ENCODE measurements at regions not wholly inside any gene's neighbourhood (a gene's known extent, or its start where the extent isn't known, plus 50 kb on each side); places are given as distances from the start of the nearest gene placed in this dataset.

- ATAC-seq (no peak), DNase-seq (no peak)
- Mint-ChIP-seq H3K36me3 (no peaks in the 10 kb centered on the region), H3K4me1 (peaks cover 0 to 6% (median 0%) of the 10 kb centered on the region in 4 donors), H3K27ac (no peak overlapping the region), H3K9me3 (peaks cover 0 to 8% (median 0%) of the 10 kb centered on the region in 9 donors), H3K27me3 (no peaks in the 10 kb centered on the region), H3K4me3 (no peak overlapping the region)
- POLR2A ChIA-PET = no interaction called here
These were observed 997.4 kb upstream of the PRKX start for GRCh38 chrX:4710618-4711433.

- Mint-ChIP-seq H3K27me3 (no peaks in the 10 kb centered on the region), H3K36me3 (no peaks in the 10 kb centered on the region), H3K4me1 (peaks cover 0 to 6% (median 0%) of the 10 kb centered on the region in 4 donors), H3K27ac (no peak overlapping the region), H3K4me3 (no peak overlapping the region), H3K9me3 (peaks cover 0 to 5% (median 0%) of the 10 kb centered on the region in 9 donors)
- ATAC-seq (no peak), DNase-seq (no peak)
- POLR2A ChIA-PET = no interaction called here
These were observed 995.7 kb upstream of the PRKX start for GRCh38 chrX:4708970-4709760.

GRCh38 chrX:4706961-4707360 is 993.5 kb upstream of the PRKX start:
- DNase-seq (no peak), ATAC-seq (no peak)
- Mint-ChIP-seq H3K9me3 (peaks cover 0 to 5% (median 0%) of the 10 kb centered on the region in 9 donors), H3K27ac (no peak overlapping the region), H3K4me3 (no peak overlapping the region), H3K27me3 (no peaks in the 10 kb centered on the region), H3K36me3 (no peaks in the 10 kb centered on the region), H3K4me1 (peaks cover 0 to 6% (median 0%) of the 10 kb centered on the region in 4 donors)
- POLR2A ChIA-PET = no interaction called here

- DNase-seq (no peak), ATAC-seq (no peak)
- Mint-ChIP-seq H3K36me3 (no peaks in the 10 kb centered on the region), H3K4me1 (no peaks in the 10 kb centered on the region), H3K4me3 (no peak overlapping the region), H3K9me3 (peaks cover 0 to 13% (median 0%) of the 10 kb centered on the region in 9 donors), H3K27ac (no peak overlapping the region), H3K27me3 (no peaks in the 10 kb centered on the region)
- POLR2A ChIA-PET = no interaction called here
These were observed 977.1 kb upstream of the PRKX start for GRCh38 chrX:4690521-4690920.

- POLR2A ChIA-PET = no interaction called here
- no peak overlapping the region for H3K27ac Mint-ChIP-seq
- H3K4me3 Mint-ChIP-seq = no peak overlapping the region
- H3K9me3 Mint-ChIP-seq = peaks cover 0 to 10% (median 0%) of the 10 kb centered on the region in 9 donors
- H3K27me3 Mint-ChIP-seq = no peaks in the 10 kb centered on the region
- H3K4me1 Mint-ChIP-seq = no peaks in the 10 kb centered on the region
- ATAC-seq (no peak), DNase-seq (no peak)
- no peaks in the 10 kb centered on the region for H3K36me3 Mint-ChIP-seq
These were observed 969.2 kb upstream of the PRKX start for GRCh38 chrX:4682636-4683035.

GRCh38 chrX:4675686-4676300 is 962.3 kb upstream of the PRKX start:
- no peaks in the 10 kb centered on the region for H3K27me3 Mint-ChIP-seq
- no peaks in the 10 kb centered on the region for H3K36me3 Mint-ChIP-seq
- ATAC-seq (no peak), DNase-seq (no peak)
- POLR2A ChIA-PET = no interaction called here
- H3K9me3 Mint-ChIP-seq = peaks cover 0 to 1% (median 0%) of the 10 kb centered on the region in 9 donors
- H3K4me3 Mint-ChIP-seq = no peak overlapping the region
- no peak overlapping the region for H3K27ac Mint-ChIP-seq
- no peaks in the 10 kb centered on the region for H3K4me1 Mint-ChIP-seq

GRCh38 chrX:4674028-4674782 is 960.8 kb upstream of the PRKX start:
- no peaks in the 10 kb centered on the region for H3K4me1 Mint-ChIP-seq
- POLR2A ChIA-PET = no interaction called here
- ATAC-seq (no peak), DNase-seq (no peak)
- H3K27ac Mint-ChIP-seq = no peak overlapping the region
- no peak overlapping the region for H3K4me3 Mint-ChIP-seq
- H3K36me3 Mint-ChIP-seq = no peaks in the 10 kb centered on the region
- H3K9me3 Mint-ChIP-seq = peaks cover 0 to 2% (median 0%) of the 10 kb centered on the region in 9 donors
- no peaks in the 10 kb centered on the region for H3K27me3 Mint-ChIP-seq

GRCh38 chrX:4671344-4671743 is 957.9 kb upstream of the PRKX start:
- DNase-seq (no peak), ATAC-seq (no peak)
- Mint-ChIP-seq H3K9me3 (peaks cover 0 to 16% (median 1%) of the 10 kb centered on the region in 9 donors), H3K4me3 (no peak overlapping the region), H3K27ac (no peak overlapping the region), H3K27me3 (no peaks in the 10 kb centered on the region), H3K4me1 (no peaks in the 10 kb centered on the region), H3K36me3 (no peaks in the 10 kb centered on the region)
- POLR2A ChIA-PET = no interaction called here

GRCh38 chrX:4670606-4671005 is 957.2 kb upstream of the PRKX start:
- ATAC-seq (no peak), DNase-seq (no peak)
- POLR2A ChIA-PET = no interaction called here
- no peaks in the 10 kb centered on the region for H3K36me3 Mint-ChIP-seq
- H3K27ac Mint-ChIP-seq = no peak overlapping the region
- peaks cover 0 to 16% (median 1%) of the 10 kb centered on the region in 9 donors for H3K9me3 Mint-ChIP-seq
- H3K4me3 Mint-ChIP-seq = no peak overlapping the region
- no peaks in the 10 kb centered on the region for H3K4me1 Mint-ChIP-seq
- no peaks in the 10 kb centered on the region for H3K27me3 Mint-ChIP-seq

GRCh38 chrX:4668802-4669536 is 955.5 kb upstream of the PRKX start:
- ATAC-seq = no peak

GRCh38 chrX:4663085-4663484 is 949.6 kb upstream of the PRKX start:
- Mint-ChIP-seq H3K27ac (no peak overlapping the region), H3K9me3 (peaks cover 0 to 21% (median 5%) of the 10 kb centered on the region in 9 donors), H3K4me3 (no peak overlapping the region), H3K36me3 (peaks cover 0 to 5% (median 0%) of the 10 kb centered on the region in 3 donors), H3K4me1 (no peaks in the 10 kb centered on the region), H3K27me3 (no peaks in the 10 kb centered on the region)
- DNase-seq (no peak), ATAC-seq (no peak)
- POLR2A ChIA-PET = no interaction called here

More at GRCh38 chrX:4668802-4669536, 955.5 kb upstream of the PRKX start:
- Mint-ChIP-seq H3K4me1 (no peaks in the 10 kb centered on the region), H3K27ac (no peak overlapping the region), H3K36me3 (no peaks in the 10 kb centered on the region), H3K27me3 (no peaks in the 10 kb centered on the region), H3K9me3 (peaks cover 0 to 16% (median 2%) of the 10 kb centered on the region in 9 donors), H3K4me3 (no peak overlapping the region)
- DNase-seq = no peak
- POLR2A ChIA-PET = no interaction called here

- POLR2A ChIA-PET = no interaction called here
- DNase-seq = no peak
- Mint-ChIP-seq H3K27me3 (no peaks in the 10 kb centered on the region), H3K9me3 (peaks cover 0 to 13% (median 5%) of the 10 kb centered on the region in 9 donors), H3K4me1 (no peaks in the 10 kb centered on the region), H3K36me3 (peaks cover 0 to 5% (median 0%) of the 10 kb centered on the region in 3 donors), H3K4me3 (no peak overlapping the region), H3K27ac (no peak overlapping the region)
- ATAC-seq = no peak
These were observed 948.3 kb upstream of the PRKX start for GRCh38 chrX:4661771-4662170.
